GM19397 (cell line): ENCODE measurements at regions not wholly inside any gene's neighbourhood (a gene's known extent, or its start where the extent isn't known, plus 50 kb on each side); places are given as distances from the start of the nearest gene placed in this dataset.

ENCODE experiments used
- ATAC-seq: cut with Tn5 transposase; IDR thresholded peaks from one replicate; pipeline ENCODE4 v1.9.1; 2021; ENCODE audit warnings: mild to moderate bottlenecking, moderate library complexity; ENCODE audit not compliant: unreplicated experiment

- no peak for ATAC-seq
Measured at GRCh38 chr6:94124333-94124732, 705.0 kb upstream of the EPHA7 start.

GRCh38 chr6:94121094-94121493, 701.7 kb upstream of the EPHA7 start:
- ATAC-seq: no peak

GRCh38 chr6:94099072-94099471, 679.7 kb upstream of the EPHA7 start:
- no peak for ATAC-seq

GRCh38 chr6:94095961-94096360, 676.6 kb upstream of the EPHA7 start:
- no peak for ATAC-seq

DNA sequence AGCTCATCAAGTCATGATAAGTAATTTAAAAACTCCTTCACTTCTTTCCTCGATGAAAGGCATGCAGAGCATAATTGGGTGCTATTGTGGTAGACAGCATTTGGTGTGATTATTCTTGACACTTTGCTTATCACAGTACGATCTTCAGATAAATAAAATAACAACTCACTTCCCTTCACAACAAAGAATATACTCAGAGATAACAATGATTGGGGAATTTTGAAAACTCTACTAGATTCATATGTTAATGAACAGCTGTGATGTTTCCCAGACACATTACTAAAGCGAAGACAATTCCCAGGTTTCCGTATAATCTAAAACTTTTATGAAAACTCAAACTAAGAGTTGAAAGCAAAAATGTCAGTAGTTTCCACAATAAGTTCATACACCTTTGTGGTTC, 670.6 kb upstream of the EPHA7 start:
- ATAC-seq: no peak

DNA sequence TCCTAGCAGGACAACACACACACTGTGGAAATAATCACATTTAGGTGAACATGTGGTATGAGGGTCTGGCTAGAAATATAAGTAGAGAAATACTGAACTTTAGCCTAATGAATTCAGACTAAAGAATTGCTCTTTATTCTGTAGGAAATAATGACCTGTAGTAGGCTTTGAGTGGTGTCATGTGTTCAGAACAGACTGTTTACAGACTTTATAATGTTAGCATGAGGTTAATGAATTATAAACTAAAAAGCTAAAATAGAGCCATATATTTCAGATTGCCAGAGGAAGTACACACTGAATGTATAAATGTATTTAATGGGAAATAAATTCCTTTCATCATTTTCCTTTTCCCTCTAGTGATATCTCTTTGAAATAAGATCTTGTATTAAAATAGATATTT, 669.5 kb upstream of the EPHA7 start:
- ATAC-seq: no peak

GRCh38 chr6:94074764-94075163, 655.4 kb upstream of the EPHA7 start:
- ATAC-seq: no peak

DNA sequence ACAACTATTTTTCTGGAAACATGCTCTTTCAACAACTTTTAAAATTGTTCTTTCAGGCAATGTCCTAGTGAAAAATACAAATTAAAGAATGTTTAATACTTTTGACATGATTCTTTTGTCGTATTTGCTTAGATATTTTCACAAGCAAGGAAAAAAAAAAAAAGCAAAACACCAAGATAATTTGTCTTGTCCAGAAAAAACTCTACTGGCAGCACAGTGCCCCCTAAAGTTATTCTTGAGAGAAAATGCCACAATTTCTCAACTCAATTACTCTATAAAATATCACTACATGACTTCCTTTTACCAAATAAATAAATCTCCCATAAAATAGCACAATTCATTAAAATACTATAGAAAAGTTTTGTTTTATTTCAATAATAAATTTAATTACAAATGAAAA, 652.5 kb upstream of the EPHA7 start:
- ATAC-seq: no peak

- ATAC-seq: no peak
Measured at GRCh38 chr6:94065707-94066337, 646.5 kb upstream of the EPHA7 start.

DNA sequence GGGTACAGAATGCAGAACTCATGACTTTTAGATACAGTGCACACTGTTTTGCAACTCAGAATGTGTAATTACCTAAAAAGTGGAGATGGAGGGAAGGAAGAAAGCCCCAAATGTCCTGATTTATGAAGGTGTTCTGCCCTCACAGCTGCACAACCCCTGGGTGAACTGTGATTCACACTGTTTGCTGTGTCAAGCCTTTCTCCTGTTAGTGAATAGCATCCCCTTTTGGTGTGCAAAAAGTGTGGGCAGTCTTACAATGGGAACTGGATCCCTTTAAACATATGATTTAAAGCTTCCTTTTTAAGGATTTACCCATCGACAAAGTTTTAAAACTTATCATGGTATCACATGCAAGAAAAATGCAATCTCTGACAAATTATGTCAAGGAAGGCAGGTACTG, 633.4 kb upstream of the EPHA7 start:
- ATAC-seq: no peak

GRCh38 chr6:94050515-94050914, 631.2 kb upstream of the EPHA7 start:
- no peak for ATAC-seq

GRCh38 chr6:94049001-94049400, 629.6 kb upstream of the EPHA7 start:
- no peak for ATAC-seq

DNA sequence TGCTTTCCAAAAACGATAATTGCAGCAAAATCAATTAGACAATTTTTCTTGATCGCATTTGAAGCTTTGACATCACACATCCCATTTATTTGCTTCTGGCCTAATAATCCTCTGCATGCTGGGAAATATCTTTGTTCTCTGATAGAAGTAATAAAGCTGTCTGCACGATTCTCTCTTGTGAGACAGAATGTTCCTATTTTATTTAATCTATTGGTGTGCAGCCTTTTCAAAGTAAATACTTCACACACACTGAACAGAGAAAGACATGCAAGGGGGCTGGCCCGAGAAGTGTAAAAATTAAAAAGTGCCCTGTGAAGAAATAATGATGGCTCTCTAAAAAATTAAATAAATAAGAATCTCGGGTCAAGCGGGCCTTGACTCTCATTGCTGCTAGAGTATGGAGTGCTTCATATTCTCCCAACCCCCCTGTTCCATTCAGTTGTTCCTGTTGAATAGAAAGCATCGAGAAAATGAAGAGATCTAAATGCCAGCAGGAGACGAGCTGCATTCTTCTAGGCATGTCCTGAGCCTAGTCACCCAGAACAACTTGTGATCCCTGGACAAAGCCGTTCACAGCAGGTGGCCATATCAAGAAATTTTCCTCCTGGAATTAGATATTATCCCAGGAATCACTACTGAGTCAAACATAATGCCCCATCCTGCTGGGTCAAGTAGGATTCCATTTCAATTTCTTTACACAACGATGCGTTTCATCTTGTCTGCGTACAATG, 625.9 kb upstream of the EPHA7 start:
- ATAC-seq: no peak

GRCh38 chr6:94041945-94042709, 622.8 kb upstream of the EPHA7 start:
- ATAC-seq: no peak

GRCh38 chr6:94036024-94036423, 616.7 kb upstream of the EPHA7 start:
- ATAC-seq: no peak

GRCh38 chr6:94027374-94027773, 608.0 kb upstream of the EPHA7 start:
- ATAC-seq: no peak

- ATAC-seq: no peak
Measured at GRCh38 chr6:94026575-94026974, 607.2 kb upstream of the EPHA7 start.

DNA sequence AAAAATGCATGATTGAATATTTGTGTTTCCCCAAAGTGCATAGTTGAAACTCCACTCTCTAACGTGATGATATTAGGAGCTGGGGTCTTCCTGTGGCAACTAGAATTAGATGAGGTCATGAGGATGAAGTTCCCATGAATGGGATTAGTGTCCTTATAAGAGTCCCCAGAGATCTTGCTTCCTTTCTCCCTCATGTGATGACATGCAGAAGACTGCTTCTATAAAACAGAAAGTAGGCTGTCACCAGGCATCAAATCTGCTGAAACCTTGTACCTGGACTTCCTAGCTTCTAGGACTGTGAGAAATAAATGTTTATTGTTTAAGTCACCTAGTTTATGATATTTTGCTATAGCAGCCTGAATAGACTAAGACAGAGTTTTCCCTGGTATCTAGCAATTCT, 586.5 kb upstream of the EPHA7 start:
- ATAC-seq: no peak

DNA sequence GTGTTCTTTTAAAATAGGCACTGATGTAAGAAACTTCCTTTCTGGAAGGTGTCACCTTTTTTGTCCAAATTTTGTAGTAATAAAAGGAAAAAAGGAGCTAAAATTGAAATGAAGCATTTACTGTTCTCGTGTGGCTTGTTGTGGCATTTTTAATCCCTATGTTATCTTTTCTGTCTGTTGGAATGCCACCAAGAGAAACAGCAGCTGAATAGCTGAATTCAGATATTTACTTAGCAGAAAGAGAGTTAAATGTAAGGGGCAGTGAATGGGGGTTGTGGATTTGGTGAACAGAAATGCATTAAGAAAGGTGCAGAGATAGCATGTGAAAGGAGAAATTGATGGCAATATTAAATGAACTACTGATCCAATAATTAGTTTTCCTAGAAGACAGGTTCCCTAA, 573.6 kb upstream of the EPHA7 start:
- no peak for ATAC-seq

DNA sequence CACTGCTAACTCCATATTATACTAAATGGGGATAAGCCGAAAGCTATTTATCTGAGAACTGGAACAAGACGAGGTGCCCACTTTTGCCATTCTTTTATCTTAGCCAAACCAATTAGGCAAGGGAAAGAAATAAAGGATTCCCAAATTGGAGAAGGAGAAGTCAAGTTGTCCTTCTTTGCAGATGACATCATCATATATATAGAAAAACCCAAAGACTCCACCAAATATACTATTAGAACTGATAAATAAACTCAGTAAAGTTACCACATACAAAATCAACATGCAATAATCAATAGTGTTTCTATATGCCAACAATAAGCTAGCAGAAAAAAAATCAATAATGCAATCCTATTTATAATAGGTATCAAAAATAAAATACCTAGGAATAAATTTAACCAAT, 570.3 kb upstream of the EPHA7 start:
- ATAC-seq: no peak

DNA sequence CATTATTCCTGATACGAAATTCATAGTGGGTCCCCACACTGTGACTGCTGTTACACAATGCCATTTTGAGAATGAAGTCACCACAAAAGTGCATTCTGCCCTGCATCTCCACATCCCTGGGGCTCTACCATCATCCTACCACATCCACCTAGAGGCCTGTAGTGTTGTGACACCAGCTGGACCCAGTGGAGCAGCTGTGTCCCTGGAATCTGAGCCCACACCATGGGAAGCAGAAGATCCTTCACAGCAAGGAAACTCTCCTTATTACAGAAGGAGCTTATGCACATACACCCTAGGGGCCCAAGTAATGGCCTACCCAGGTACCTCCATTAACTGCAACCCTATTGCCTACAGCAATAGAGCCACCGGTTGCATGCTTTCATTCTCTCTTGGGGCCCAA, 566.6 kb upstream of the EPHA7 start:
- ATAC-seq: no peak

DNA sequence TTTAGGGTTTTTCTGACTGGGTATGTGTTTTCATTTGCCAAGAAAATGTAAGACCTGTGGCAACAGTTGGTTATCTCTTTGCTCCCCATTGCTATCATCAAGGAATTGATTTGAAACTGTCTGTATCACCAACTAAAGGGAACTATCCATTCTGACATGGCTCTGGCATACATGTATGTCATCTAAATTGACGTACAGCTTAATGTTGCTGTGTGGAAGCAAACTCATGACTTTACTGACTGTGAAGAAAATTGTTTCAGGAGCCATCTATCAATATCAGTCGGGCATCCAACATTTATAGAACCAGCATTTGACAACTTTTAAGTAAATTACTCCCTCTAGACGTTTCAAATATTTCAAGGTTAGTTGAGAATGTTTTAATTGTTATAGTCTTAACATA, 555.8 kb upstream of the EPHA7 start:
- ATAC-seq: no peak
